HG03060 (cell line): ENCODE measurements at regions not wholly inside any gene's neighbourhood (a gene's known extent, or its start where the extent isn't known, plus 50 kb on each side); places are given as distances from the start of the nearest gene placed in this dataset.
"Not testable (repeated sequence)": the region's sequence is repeated elsewhere in the genome, so short reads cannot be mapped to it uniquely, and the experiment has no call there.

Experiments used
- ATAC-seq: cut with Tn5 transposase; IDR thresholded peaks from one replicate; pipeline ENCODE4 v1.9.1; 2021; ENCODE audit warnings: low read depth, moderate number of reproducible peaks; ENCODE audit not compliant: unreplicated experiment

- ATAC-seq, result no peak
These were observed 83.7 kb upstream of the SLC1A4 start for GRCh38 chr2:64905338-64906024.

- no peak for ATAC-seq
These were observed 82.2 kb upstream of the SLC1A4 start for GRCh38 chr2:64906853-64907536.

GRCh38 chr2:64908406-64908805, 80.8 kb upstream of the SLC1A4 start:
- ATAC-seq, result no peak

- ATAC-seq, result no peak
These were observed 78.7 kb upstream of the SLC1A4 start for GRCh38 chr2:64910523-64910922.

GRCh38 chr2:64910972-64911433, 78.2 kb upstream of the SLC1A4 start:
- no peak for ATAC-seq

- ATAC-seq, result no peak
These were observed 75.8 kb upstream of the SLC1A4 start for GRCh38 chr2:64913357-64913869.

GRCh38 chr2:64914247-64914646, 75.0 kb upstream of the SLC1A4 start:
- no peak for ATAC-seq

GRCh38 chr2:64914735-64915509, 74.3 kb upstream of the SLC1A4 start:
- ATAC-seq, result peak; percentile 50

GRCh38 chr2:64915510-64915900, 73.7 kb upstream of the SLC1A4 start:
- peak; percentile 2 for ATAC-seq

- no peak for ATAC-seq
These were observed 70.8 kb upstream of the SLC1A4 start for GRCh38 chr2:64918220-64918886.

- ATAC-seq, result no peak
These were observed 69.9 kb upstream of the SLC1A4 start for GRCh38 chr2:64919261-64919660.

- no peak for ATAC-seq
These were observed 66.5 kb upstream of the SLC1A4 start for GRCh38 chr2:64922482-64923384.

- no peak for ATAC-seq
These were observed 65.9 kb upstream of the SLC1A4 start for GRCh38 chr2:64923385-64923710.

GRCh38 chr2:64924170-64924934, 64.8 kb upstream of the SLC1A4 start:
- ATAC-seq, result no peak

GRCh38 chr2:64925930-64926722, 63.1 kb upstream of the SLC1A4 start:
- not testable (repeated sequence) for ATAC-seq

GRCh38 chr2:64928813-64929212, 60.4 kb upstream of the SLC1A4 start:
- no peak for ATAC-seq

GRCh38 chr2:64929333-64929732, 59.9 kb upstream of the SLC1A4 start:
- ATAC-seq, result no peak

GRCh38 chr2:64930258-64930671, 58.9 kb upstream of the SLC1A4 start:
- no peak for ATAC-seq
